ENCODE measurements at regions not wholly inside any gene's neighbourhood (a gene's known extent, or its start where the extent isn't known, plus 50 kb on each side); places are given as distances from the start of the nearest gene placed in this dataset.

GRCh38 chr15:95278532-95279245, 1047.3 kb downstream of the MCTP2 start:
- H3K4me2 ChIP-seq (ENCODE audit: low read length): no peak overlapping the region
- H2AK5ac ChIP-seq (ENCODE audit: low read length): no peak overlapping the region

GRCh38 chr15:95279277-95280019, 1048.1 kb downstream of the MCTP2 start:
- H3K27ac ChIP-seq (ENCODE audit: low read depth, low read length): no peak overlapping the region
- H3K23ac ChIP-seq (ENCODE audit: low read length): no peak overlapping the region
- no peaks in the 10 kb centered on the region for H3K79me1 ChIP-seq (ENCODE audit: low read length)
- no peak overlapping the region for H2BK12ac ChIP-seq (ENCODE audit: low read length)
- no peak overlapping the region for H4K8ac ChIP-seq (ENCODE audit: low read depth, low read length)
- no peak for DNase-seq
- no peak overlapping the region for H4K12ac ChIP-seq (ENCODE audit: low read depth, low read length)
- no peaks in the 10 kb centered on the region for H3K36me3 ChIP-seq (ENCODE audit: control insufficient read depth in 1 of 2, insufficient read depth in 2 of 2, low read length in 2 of 2)
- no peak overlapping the region for H3K4ac ChIP-seq (ENCODE audit: low read depth, low read length)
- no CpG with 5 or more reads among the region's 8 CpGs for WGBS (ENCODE audit: extremely low coverage, insufficient coverage, insufficient read length)
- H2BK120ac ChIP-seq (ENCODE audit: insufficient read depth, low read length, poor library complexity): no peak overlapping the region
- no peaks in the 10 kb centered on the region for H3K9me3 ChIP-seq (ENCODE audit: insufficient read depth, low read depth, low read length)
- no peak overlapping the region for H3K9ac ChIP-seq (ENCODE audit: low read length)
- no peak overlapping the region for H3K4me2 ChIP-seq (ENCODE audit: low read length)
- H4K91ac ChIP-seq (ENCODE audit: low read depth, low read length): no peak overlapping the region
- H2AK5ac ChIP-seq (ENCODE audit: low read length): no peak overlapping the region
- H3K4me3 ChIP-seq (ENCODE audit: low read depth, low read length): no peak overlapping the region
- no peak overlapping the region for H3K18ac ChIP-seq (ENCODE audit: low read length)
- H3K4me1 ChIP-seq (ENCODE audit: control insufficient read depth in 1 of 2, insufficient read depth in 2 of 2, low read length in 2 of 2): no peaks in the 10 kb centered on the region
- H3K27me3 ChIP-seq (ENCODE audit: insufficient read depth, low read length): no peaks in the 10 kb centered on the region
- no peak overlapping the region for H2AFZ ChIP-seq (ENCODE audit: insufficient read depth, low read length, poor library complexity)
- H3K79me2 ChIP-seq (ENCODE audit: control insufficient read depth, insufficient read depth, low read length, poor library complexity): no peaks in the 10 kb centered on the region
- H3K14ac ChIP-seq (ENCODE audit: low read length): no peak overlapping the region
- no peak overlapping the region for H2BK5ac ChIP-seq (ENCODE audit: low read depth, low read length, poor library complexity)

More at GRCh38 chr15:95278532-95279245, 1047.3 kb downstream of the MCTP2 start:
- Histone ChIP-seq H3K4me3 (ENCODE audit: low read depth, low read length) (no peak overlapping the region), H3K36me3 (ENCODE audit: control insufficient read depth in 1 of 2, insufficient read depth in 2 of 2, low read length in 2 of 2) (no peaks in the 10 kb centered on the region), H3K14ac (ENCODE audit: low read length) (no peak overlapping the region), H3K9me3 (ENCODE audit: insufficient read depth, low read depth, low read length) (no peaks in the 10 kb centered on the region), H4K12ac (ENCODE audit: low read depth, low read length) (no peak overlapping the region), H3K4ac (ENCODE audit: low read depth, low read length) (no peak overlapping the region), H2BK12ac (ENCODE audit: low read length) (no peak overlapping the region), H3K79me2 (ENCODE audit: control insufficient read depth, insufficient read depth, low read length, poor library complexity) (no peaks in the 10 kb centered on the region), H2BK5ac (ENCODE audit: low read depth, low read length, poor library complexity) (no peak overlapping the region), H3K4me1 (ENCODE audit: control insufficient read depth in 1 of 2, insufficient read depth in 2 of 2, low read length in 2 of 2) (no peaks in the 10 kb centered on the region), H4K91ac (ENCODE audit: low read depth, low read length) (no peak overlapping the region), H3K9ac (ENCODE audit: low read length) (no peak overlapping the region), H3K27me3 (ENCODE audit: insufficient read depth, low read length) (no peaks in the 10 kb centered on the region), H3K18ac (ENCODE audit: low read length) (no peak overlapping the region), H4K8ac (ENCODE audit: low read depth, low read length) (no peak overlapping the region), H2BK120ac (ENCODE audit: insufficient read depth, low read length, poor library complexity) (no peak overlapping the region), H2AFZ (ENCODE audit: insufficient read depth, low read length, poor library complexity) (no peak overlapping the region), H3K23ac (ENCODE audit: low read length) (no peak overlapping the region), H3K79me1 (ENCODE audit: low read length) (no peaks in the 10 kb centered on the region), H3K27ac (ENCODE audit: low read depth, low read length) (no peak overlapping the region)
- no peak for DNase-seq
- no CpG with 5 or more reads among the region's 6 CpGs for WGBS (ENCODE audit: extremely low coverage, insufficient coverage, insufficient read length)

GRCh38 chr15:95280711-95281110, 1049.3 kb downstream of the MCTP2 start:
- H3K9me3 ChIP-seq (ENCODE audit: insufficient read depth, low read depth, low read length): no peaks in the 10 kb centered on the region
- no peak overlapping the region for H3K23ac ChIP-seq (ENCODE audit: low read length)
- no peak overlapping the region for H4K91ac ChIP-seq (ENCODE audit: low read depth, low read length)
- H3K36me3 ChIP-seq (ENCODE audit: control insufficient read depth in 1 of 2, insufficient read depth in 2 of 2, low read length in 2 of 2): no peaks in the 10 kb centered on the region
- H3K27ac ChIP-seq (ENCODE audit: low read depth, low read length): no peak overlapping the region
- H3K27me3 ChIP-seq (ENCODE audit: insufficient read depth, low read length): no peaks in the 10 kb centered on the region
- H2BK5ac ChIP-seq (ENCODE audit: low read depth, low read length, poor library complexity): no peak overlapping the region
- no peak overlapping the region for H3K9ac ChIP-seq (ENCODE audit: low read length)
- H4K8ac ChIP-seq (ENCODE audit: low read depth, low read length): no peak overlapping the region
- no peak overlapping the region for H3K4me3 ChIP-seq (ENCODE audit: low read depth, low read length)
- H3K79me2 ChIP-seq (ENCODE audit: control insufficient read depth, insufficient read depth, low read length, poor library complexity): no peaks in the 10 kb centered on the region
- H3K4ac ChIP-seq (ENCODE audit: low read depth, low read length): no peak overlapping the region
- no peak overlapping the region for H2AFZ ChIP-seq (ENCODE audit: insufficient read depth, low read length, poor library complexity)
- no peaks in the 10 kb centered on the region for H3K4me1 ChIP-seq (ENCODE audit: control insufficient read depth in 1 of 2, insufficient read depth in 2 of 2, low read length in 2 of 2)
- no peak overlapping the region for H3K18ac ChIP-seq (ENCODE audit: low read length)
- no peak overlapping the region for H3K4me2 ChIP-seq (ENCODE audit: low read length)
- peak in 1 of 2 donors; percentile 60 for DNase-seq
- no peak overlapping the region for H2BK120ac ChIP-seq (ENCODE audit: insufficient read depth, low read length, poor library complexity)
- H2AK5ac ChIP-seq (ENCODE audit: low read length): no peak overlapping the region
- H3K79me1 ChIP-seq (ENCODE audit: low read length): no peaks in the 10 kb centered on the region
- H4K12ac ChIP-seq (ENCODE audit: low read depth, low read length): no peak overlapping the region
- WGBS (ENCODE audit: extremely low coverage, insufficient coverage, insufficient read length): no CpG with 5 or more reads among the region's 5 CpGs
- no peak overlapping the region for H3K14ac ChIP-seq (ENCODE audit: low read length)
- H2BK12ac ChIP-seq (ENCODE audit: low read length): no peak overlapping the region

GRCh38 chr15:95281470-95281869, 1049.0 kb upstream of the NR2F2 start:
- no peaks in the 10 kb centered on the region for H3K9me3 ChIP-seq (ENCODE audit: insufficient read depth, low read depth, low read length)
- no peak overlapping the region for H3K18ac ChIP-seq (ENCODE audit: low read length)
- no peak overlapping the region for H2BK12ac ChIP-seq (ENCODE audit: low read length)
- H2AK5ac ChIP-seq (ENCODE audit: low read length): no peak overlapping the region
- H2BK120ac ChIP-seq (ENCODE audit: insufficient read depth, low read length, poor library complexity): no peak overlapping the region
- H3K4me3 ChIP-seq (ENCODE audit: low read depth, low read length): no peak overlapping the region
- no peak overlapping the region for H2AFZ ChIP-seq (ENCODE audit: insufficient read depth, low read length, poor library complexity)
- no peak overlapping the region for H3K14ac ChIP-seq (ENCODE audit: low read length)
- no peaks in the 10 kb centered on the region for H3K79me1 ChIP-seq (ENCODE audit: low read length)
- no peak overlapping the region for H3K23ac ChIP-seq (ENCODE audit: low read length)
- H3K79me2 ChIP-seq (ENCODE audit: control insufficient read depth, insufficient read depth, low read length, poor library complexity): no peaks in the 10 kb centered on the region
- no peak overlapping the region for H3K27ac ChIP-seq (ENCODE audit: low read depth, low read length)
- H3K4me2 ChIP-seq (ENCODE audit: low read length): no peak overlapping the region
- no peaks in the 10 kb centered on the region for H3K4me1 ChIP-seq (ENCODE audit: control insufficient read depth in 1 of 2, insufficient read depth in 2 of 2, low read length in 2 of 2)
- H2BK5ac ChIP-seq (ENCODE audit: low read depth, low read length, poor library complexity): no peak overlapping the region
- no peak overlapping the region for H4K8ac ChIP-seq (ENCODE audit: low read depth, low read length)
- DNase-seq: peak in 1 of 2 donors; percentile 56
- H4K91ac ChIP-seq (ENCODE audit: low read depth, low read length): no peak overlapping the region
- no peak overlapping the region for H3K4ac ChIP-seq (ENCODE audit: low read depth, low read length)
- WGBS (ENCODE audit: extremely low coverage, insufficient coverage, insufficient read length): no CpG with 5 or more reads among the region's 2 CpGs
- H3K9ac ChIP-seq (ENCODE audit: low read length): no peak overlapping the region
- H4K12ac ChIP-seq (ENCODE audit: low read depth, low read length): no peak overlapping the region
- no peaks in the 10 kb centered on the region for H3K36me3 ChIP-seq (ENCODE audit: control insufficient read depth in 1 of 2, insufficient read depth in 2 of 2, low read length in 2 of 2)
- H3K27me3 ChIP-seq (ENCODE audit: insufficient read depth, low read length): no peaks in the 10 kb centered on the region

All from trophoblast cell (in vitro differentiated cells and primary cell).